Ishikawa (cell line): ENCODE measurements at regions not wholly inside any gene's neighbourhood (a gene's known extent, or its start where the extent isn't known, plus 50 kb on each side); places are given as distances from the start of the nearest gene placed in this dataset.

Source experiments
- EP300 ChIP-seq: IDR thresholded peaks from 2 replicates; pipeline ENCODE4 v1.6.1; 2012; ENCODE audit warnings: borderline replicate concordance
- TAF1 ChIP-seq: IDR thresholded peaks from 2 replicates; pipeline ENCODE4 v1.6.1; 2012; ENCODE audit warnings: low read depth, mild to moderate bottlenecking

DNA sequence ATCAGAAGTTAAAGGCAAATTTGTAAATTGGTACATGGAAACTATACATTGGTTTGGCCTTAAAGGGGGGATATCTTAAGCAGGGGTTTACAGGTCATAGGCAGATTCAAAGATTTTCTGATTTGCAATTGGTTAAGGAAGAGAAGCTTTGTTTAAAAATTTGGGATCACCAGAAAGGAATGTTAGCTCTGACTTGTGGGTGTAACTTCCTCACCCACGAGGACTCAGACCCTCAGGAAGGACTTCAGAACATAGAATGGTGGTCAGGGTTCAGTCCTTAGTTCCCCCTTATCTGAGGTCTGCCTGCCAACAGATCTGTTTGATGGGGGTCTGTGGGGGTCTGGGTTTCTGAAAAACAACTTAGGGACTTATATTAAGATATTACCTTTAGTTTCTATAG, 427.4 kb upstream of the DIPK2B start:
- TF ChIP-seq TAF1 (no peak), EP300 (no peak)
